HG02973 (cell line): ENCODE measurements at regions not wholly inside any gene's neighbourhood (a gene's known extent, or its start where the extent isn't known, plus 50 kb on each side); places are given as distances from the start of the nearest gene placed in this dataset.

Experiments used
- ATAC-seq: cut with Tn5 transposase; IDR thresholded peaks from one replicate; pipeline ENCODE4 v1.9.1; 2021; ENCODE audit warnings: moderate library complexity; ENCODE audit not compliant: unreplicated experiment

DNA sequence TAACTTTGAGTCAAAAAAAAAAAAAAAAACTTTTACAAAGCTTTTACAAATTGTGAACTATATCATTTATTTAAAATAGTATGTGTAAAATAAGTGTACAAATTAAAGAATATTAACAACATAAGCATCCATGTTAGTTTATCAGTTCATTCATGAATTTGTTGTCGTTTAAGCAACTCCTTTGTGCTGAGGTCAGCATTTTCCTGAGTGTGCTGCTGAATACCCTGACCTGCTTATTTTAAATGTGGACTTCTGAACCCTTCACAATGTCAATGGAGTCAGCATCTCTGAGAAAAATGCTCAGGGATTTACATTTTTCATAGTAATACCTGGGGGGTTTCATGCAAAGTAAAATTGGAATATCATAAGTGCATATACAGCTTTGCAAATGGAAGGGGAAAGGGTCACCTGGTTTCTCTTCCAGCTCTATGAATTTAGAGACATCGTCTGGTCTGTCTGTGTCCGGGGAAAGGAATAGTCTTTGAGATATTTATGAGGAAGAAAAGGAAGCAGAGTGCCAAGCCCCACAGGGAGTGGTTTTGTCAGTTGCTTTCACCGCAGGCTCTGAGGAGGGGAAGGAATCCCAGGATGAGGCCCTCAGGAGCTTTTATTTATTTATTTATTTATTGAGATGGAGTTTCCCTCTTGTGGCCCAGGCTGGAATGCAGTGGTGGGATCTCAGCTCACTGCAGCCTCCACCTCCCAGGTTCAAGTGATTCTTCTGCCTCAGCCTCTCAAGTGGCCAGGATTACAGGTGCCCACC, 125.5 kb upstream of the SVIL start:
- no peak for ATAC-seq

DNA sequence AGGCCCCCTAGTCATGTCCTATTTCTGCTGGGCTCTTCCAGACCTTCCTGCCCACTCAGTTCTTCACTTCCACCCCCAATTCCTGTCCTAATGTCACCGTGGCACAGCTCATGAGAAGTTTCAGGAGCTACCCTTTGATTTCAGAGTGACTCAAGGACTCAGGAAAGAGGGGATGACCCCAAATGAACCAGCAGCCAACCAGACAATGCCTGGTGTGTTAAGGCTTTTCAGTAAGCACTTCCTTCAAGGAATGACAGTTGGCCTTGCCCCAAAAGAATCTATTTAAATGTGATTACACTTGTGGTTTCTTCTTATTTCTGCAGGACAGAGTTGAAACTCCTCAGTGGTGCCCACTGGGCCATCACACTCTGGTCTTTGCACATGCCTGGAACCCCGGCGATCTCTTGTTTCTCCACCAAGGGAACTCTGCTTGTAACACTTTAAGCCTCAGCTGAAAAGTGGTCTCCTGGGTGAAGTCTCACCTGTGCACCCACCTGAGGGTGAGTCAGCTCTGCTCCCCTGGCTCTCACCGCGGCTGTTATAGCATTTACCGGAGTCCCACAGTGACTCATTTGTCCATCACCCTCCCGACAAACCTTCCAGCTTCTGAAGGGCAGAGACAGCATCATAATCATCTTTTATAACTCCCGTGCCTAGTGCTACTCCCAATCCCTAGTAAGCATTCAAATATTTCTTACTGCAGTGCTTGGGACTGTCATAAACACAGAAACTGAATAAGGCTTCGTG, 123.0 kb upstream of the SVIL start:
- no peak for ATAC-seq

DNA sequence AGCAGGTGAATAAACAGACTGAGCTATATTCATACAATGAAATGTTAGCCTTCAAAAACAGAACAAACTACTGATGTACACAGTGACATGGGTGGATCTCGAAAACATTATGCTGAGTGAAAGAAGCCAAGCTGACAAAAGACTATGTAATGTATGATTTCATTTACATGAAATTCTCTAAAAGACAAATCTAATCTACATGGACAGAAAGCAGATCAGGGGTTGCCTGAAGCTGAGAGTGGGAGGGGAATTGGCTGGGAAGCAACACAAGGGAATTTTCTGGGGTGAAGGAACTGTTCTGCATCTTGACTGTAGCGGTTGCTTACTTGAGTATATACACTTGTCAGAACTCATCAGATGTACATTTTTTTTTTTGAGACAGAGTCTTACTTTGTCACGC, 121.7 kb upstream of the SVIL start:
- ATAC-seq, result no peak

DNA sequence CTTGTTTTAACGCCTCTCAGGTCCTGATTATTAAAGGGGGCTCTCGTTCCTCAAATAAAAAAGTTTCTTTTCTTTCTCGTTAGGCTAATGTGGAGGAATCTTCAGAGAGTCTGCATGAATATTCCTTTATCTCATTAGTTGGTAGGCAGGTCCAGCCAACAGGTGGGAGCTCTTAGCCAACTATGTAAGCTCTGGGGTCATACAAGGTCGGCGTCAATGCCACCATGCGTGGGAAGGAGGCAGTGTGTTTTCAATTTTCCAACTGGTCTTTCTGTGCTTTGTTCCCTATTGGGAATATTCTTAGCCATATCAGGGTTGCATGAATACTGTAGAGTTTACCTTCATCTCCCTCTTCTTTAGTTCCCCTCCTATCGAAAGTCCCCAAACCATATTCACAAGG, 118.5 kb upstream of the SVIL start:
- no peak for ATAC-seq

DNA sequence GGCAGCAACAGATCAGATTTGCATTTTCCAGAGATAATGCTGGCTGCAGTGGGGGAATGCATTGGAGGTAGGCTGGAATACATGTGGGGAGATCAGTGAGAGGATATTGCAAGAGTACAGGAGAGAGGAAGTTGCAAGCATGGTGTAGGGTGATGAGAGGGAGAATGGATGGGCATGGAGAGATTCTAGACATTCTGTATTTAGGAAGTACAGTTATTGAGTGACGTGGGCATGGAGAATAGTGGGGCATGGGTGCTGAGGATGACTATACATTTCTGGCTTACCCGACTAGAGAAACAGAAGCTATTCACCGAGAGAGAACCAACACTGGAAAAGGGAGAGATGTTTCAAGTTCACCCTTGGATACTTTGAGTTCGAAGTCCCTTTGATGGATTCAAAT, 116.9 kb upstream of the SVIL start:
- ATAC-seq, result no peak

DNA sequence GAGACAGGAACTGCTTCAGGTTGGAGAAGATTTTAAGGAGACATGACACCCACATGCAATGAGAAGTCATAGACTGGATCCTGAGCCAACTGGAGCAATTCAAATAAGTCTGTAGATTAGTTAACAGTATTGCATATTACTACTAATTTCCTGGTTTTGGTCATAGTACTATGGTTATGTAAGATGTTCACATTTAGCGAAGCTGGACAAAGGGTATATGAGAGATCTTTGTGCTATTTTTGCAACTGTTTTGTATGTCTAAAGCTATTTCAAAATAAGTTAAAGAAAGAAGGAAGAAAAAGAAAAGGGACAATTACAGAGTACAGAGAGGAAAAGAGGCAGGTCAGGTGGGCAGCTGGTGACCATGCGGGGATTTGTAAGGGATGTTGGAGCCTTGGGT, 116.5 kb upstream of the SVIL start:
- ATAC-seq, result no peak

DNA sequence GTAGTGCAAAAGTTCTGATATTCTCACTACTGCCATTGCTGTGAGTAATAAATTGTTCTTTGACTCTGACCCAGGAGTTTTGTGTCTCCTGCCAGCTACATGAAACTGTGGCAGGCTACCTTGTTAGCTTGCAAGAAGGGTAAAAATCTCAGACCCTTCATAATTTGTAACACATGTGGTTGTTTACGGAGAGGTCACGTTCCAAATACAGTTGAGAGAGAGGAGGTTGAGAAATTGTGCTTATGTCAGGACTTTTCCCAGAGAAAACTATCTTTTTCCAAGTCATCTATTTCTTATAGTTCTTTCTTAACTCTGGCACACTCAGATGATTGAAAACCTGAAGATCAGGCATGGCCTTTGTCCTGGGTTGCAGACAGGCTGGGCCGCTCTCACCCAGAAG, 114.4 kb upstream of the SVIL start:
- no peak for ATAC-seq

DNA sequence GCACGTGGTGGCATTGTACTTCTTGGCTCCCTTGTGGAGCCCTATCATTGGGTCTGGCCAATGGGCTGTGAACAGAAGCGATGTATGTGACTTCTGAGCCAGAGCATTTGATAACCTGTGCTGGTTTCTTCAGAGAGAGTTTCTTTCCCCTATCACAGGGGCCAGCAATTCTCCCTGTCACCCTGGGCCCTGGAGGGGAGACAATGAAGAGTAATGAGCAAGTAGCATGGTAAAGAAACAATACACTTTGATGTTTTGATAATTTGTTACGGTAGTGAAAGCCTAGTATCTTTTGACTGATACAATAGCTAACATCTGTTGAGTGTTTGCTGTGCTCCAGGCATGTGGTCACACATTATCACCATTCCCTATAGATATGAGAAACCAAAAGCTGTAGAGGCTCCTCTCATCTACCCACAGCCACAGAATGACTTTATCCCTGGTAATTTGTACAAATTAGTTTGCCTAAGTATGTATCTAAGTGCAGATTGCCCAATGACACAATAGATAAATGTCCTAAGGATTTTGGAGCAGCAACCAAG, 113.4 kb upstream of the SVIL start:
- no peak for ATAC-seq

DNA sequence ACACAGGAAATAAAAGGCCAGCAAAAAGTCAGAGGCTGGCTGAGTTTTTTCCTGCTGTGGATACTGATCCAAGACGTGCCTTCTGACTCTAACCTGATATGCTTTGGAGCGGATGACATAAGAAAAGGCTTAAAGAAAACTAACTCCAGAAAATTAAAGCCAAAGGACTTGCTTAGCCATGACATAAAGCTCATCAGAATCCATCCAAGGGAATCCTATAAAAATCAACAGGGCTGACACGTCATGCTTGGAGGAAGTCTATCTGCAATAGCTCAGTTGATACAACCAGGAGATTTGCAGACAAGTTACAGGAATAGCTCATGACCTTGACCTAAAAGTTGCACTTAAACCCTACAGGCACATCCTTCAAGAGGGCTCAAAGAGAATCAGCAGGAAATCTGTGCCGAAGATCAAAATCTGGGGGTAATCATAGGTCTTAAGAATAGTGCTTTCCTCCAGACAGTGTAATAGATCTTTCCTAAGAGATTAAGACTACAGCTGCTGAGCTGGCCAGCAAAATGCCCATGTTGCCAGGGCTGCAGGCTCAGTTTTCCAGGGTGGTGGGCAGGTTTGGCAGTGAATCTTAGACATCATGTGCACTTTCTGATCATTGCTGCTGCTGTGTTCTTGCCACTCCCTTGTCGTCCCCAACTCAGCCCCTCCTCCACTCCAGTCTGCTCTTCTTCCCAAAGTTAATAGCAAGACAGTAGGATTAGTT, 111.5 kb upstream of the SVIL start:
- ATAC-seq, result no peak

DNA sequence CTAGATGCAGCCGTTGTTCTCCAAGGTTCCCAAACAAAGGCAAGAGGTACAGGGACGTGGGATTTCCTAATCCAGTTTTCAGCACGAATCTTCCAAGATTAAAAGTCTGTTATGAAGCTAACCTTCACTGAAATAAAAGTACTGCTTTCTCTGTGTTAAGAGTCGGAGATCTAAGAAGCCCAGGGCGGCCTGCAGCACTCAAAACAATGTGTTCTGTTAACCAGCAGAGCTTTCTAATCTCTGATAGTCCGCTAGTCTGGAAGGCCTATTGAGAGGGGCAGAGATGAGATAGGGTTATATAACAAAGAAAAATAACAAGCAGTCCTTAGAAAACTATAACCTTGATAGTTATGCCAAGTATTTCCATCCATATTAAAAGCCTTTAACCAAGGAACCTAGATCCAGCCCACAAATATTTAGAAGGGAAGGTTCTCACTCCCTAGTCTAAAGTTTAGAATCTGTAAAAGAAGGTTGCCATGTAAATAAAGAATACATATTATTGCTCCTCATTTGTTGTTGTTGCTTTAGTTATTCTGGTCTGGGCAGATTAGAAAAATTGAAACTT, 106.3 kb upstream of the SVIL start:
- ATAC-seq, result no peak

DNA sequence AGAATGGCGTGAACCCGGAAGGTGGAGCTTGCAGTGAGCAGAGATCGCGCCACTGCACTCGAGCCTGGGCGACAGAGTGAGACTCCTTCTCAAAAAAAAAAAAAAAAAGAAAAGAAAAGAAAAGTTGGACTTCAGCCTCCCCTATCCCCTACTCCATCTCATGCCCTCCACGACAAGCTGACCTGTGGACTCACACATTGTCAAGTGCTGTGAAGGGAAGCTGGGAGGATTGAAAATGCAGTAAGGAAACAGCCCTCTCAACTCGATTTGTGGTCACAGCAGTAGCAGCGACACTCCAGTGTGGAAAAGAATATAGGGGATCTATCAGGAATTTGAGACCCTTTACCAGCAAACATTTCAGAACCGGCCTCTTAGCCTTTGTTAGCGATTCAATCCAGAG, 103.6 kb upstream of the SVIL start:
- no peak for ATAC-seq

DNA sequence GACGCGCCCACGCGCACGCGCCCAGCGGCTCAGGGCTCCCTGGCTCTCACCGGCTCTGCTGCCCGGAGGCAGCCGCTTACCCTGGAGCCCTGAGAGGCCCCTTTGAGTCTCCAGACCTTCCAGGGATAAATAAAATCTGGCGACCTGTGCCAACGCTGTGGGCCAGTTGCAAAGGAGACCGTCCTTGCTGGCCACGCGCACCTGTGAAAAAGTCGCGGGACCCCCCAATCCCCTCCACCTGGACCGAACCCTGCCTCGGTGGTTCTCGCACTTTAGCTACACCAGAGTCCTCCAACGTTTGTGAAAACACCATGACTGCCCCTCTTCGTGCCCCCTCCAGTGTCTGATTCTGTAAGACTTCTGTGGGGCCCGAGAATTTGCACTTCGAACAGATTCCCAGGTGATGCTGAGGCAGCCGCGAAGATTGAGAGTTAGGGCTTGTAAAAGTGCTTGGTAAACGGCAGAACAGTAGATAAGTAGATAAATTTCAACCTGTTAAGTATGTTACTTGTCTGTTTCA, 102.4 kb upstream of the SVIL start:
- ATAC-seq, result no peak

DNA sequence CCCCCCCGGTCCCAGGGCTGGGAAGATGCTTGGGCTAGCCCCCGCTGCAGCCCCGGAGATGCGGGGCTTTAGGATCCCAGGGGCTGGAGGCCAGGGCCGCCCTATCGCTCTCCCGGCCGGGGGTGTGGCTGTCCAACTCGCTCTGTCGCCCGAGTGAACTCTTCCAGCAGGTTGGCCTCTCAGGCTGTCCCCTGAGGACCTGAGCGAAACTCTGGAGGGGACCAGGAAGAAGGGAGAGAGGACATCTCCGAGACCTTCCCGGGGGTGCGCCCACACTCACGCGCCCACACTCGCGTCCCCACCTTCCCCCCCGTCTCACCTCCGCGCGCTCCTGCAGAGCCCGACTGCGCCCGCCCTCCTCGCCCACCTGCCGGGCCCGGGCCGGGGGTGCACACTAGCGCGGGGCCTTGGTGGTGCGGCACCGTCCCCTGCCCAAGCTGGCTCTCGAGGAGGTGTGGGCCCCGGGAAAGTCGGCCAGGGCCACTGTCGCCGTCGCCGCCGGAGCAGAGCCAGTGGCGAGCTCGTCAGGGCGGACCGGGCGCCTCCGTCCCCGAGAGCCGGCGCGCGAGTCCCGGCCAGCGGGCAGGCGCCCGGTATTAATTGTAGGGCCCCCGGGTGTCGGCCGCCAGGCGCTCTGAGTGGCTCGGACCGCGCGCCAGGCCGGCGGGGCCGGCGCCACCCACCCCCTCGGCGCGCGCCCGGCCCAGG, 101.7 kb upstream of the SVIL start:
- ATAC-seq, result no peak

DNA sequence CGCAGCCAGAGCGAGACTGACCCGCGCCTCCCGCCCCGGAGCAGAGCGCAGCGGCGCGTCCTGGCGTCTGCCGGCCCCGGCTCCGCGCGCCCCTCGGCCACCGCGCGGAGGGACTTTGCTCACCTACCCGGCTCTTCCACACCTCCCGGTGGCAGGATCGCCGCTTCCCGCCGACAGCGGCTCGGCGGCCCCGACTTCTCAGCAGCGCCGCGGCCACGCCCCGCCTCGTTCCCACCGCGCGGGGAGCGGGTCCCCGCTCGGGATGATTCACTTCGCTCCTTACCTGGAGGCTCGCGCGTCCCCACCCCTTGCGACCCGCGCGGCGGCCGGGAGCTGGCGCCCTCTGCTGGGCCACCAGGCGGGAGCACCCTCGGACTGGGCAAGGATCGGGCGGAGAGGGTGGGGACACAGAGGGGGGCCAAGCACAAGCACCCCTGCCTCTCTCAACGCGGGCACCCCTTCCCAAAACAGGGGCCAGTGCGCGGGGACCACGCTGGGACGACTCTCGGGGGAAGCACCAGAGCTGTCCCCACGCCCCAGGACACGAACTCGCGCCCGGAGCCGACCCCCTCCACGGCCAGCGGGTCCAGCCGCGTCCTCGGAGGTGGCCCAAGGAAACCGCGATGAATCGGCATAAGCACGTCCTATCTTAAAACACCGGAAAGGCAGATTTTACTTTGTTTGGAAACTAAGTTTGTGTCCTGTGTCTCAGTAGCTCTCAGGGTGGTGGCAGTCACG, 101.0 kb upstream of the SVIL start:
- peak; percentile 66 for ATAC-seq

DNA sequence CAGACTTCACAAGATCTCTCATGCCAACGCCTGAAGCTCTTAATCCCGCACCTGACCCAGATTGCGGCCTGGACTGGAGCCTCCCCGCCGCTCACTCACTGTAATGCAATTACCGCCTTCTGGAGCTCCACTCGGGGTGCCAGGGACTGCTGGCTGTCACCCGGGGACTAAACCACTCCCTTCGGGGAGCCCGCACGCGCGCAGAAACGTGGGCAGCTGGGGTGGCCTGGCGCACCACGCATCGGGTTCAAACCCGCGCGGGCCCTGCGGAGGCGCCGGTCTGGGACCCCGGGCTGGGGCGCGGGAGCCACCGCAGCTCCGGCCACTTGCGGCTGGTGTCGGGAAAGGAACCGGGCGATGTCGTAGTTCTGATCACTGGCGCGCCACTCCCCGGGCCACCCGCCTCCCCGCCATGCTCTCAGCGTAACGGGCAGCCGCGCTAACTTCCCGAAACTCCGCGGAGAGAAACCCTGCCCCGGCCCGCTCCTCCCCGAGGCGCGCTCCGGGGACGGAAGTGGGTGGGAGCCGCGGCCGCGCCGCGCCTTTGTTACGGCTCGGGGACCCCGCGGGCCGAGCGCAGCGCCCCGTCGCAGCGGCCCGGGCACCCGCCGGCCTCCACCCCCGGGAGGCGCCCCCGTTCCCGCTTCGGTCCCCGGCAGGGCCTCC, 100.3 kb upstream of the SVIL start:
- peak; percentile 32 for ATAC-seq

DNA sequence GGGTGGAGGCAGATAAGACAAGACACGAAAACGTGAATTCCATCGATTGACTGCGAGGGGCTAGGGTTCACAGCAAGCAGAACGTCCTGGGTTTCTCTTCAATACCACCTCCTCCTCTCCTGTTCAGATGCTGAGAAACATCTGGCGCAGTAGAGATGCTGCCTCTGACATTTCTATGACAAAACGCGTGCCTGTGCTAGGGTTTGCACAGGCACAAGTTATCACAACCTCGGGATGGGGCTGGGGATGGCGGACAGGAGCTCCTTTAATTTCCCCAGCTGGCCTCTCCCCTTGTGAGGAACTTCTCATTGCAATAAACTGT, 99.8 kb upstream of the SVIL start:
- no peak for ATAC-seq

DNA sequence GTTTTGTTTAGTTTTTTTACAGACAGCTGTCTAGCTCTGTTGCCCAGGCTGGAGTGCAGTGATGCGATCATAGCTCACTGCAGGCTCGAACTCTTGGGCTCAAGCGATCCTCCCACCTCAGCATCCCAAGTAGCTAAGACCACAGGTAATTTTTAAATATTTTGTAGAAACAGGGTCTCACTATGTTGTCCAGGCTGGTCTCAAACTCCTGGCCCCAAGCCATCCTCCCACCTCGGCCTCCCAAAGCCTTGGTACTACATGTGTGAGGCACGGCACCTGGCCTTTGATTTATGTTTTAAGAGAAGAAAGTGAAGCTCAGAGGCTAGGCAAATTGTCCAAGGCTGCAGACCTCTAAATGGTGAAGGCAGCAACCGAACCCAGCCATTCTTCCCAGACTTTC, 98.6 kb upstream of the SVIL start:
- no peak for ATAC-seq

DNA sequence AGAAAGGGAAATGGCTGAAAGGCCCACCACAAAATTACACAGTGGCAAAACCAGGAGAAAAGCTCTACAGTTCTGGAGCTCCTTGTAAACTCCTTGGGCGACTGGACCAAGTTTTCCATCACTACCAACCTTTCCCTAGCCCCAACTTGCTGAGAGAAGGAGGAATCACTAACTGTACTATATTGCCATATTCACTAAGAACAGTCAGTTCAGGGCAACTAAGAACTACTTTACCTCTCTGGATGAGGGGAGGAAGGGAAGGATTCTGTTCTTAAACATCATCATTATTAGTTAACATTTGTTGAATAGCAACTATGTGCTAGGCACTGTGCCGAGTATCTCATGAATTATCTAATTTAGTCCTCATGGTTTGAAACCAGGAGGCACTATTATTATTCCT, 98.1 kb upstream of the SVIL start:
- ATAC-seq, result no peak

DNA sequence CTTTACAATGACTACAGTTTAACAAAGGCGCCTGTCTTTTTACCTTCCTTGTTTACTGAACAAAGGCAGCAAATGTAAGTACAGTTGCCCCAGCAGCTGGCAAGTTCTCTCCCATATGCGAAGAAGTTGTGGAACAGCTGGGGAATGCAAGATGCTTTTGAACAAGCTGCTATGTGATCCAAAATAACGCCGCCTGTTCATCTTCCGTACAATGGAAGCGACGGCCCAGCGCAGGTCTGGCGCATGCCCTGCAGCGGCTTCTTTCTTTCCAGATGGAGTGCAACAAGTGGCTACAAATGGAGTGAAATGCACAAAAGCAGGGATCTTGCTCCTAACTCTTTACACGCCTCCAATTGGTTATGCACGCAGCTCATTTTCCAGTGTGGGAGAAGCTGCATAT, 97.0 kb upstream of the SVIL start:
- ATAC-seq, result no peak

DNA sequence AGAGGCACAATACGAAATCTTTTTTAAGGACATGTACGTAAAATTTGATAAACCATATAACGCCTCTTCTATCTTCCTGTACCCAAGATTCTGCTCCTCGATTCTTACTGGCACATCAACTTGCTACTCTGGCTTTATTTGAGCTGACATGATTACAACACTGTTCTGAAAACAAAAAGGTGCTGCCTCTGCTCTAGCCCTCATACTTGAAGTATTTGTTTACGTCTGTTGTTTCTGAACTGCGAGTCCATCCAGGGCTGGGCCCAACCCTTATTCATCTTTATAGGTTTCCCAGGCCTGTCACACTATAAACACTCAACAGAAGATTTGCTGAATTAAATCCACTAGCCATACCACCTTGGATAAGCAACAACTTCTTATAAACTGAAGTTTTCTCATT, 96.2 kb upstream of the SVIL start:
- ATAC-seq, result no peak
